Fibroblast of pulmonary artery (primary cell): ENCODE measurements at regions not wholly inside any gene's neighbourhood (a gene's known extent, or its start where the extent isn't known, plus 50 kb on each side); places are given as distances from the start of the nearest gene placed in this dataset.

Experiments
- DNase-seq: peaks from one replicate; pipeline ENCODE4 v3.0.0-alpha.2; 2010; ENCODE audit warnings: low read depth
- H3K4me3 ChIP-seq: replicated peaks from 2 replicates; pipeline ENCODE4 v1.5.1; 2011; ENCODE audit warnings: low read depth, mild to moderate bottlenecking, control low read depth, low read length, moderate library complexity
- TF ChIP-seq, protein P1 (sequence below): IDR thresholded peaks from 2 replicates; pipeline ENCODE4 v1.5.1; 2011; ENCODE audit warnings: mild to moderate bottlenecking, control low read depth, low read length, inconsistent platforms; ENCODE audit errors: missing control alignments

DNA sequence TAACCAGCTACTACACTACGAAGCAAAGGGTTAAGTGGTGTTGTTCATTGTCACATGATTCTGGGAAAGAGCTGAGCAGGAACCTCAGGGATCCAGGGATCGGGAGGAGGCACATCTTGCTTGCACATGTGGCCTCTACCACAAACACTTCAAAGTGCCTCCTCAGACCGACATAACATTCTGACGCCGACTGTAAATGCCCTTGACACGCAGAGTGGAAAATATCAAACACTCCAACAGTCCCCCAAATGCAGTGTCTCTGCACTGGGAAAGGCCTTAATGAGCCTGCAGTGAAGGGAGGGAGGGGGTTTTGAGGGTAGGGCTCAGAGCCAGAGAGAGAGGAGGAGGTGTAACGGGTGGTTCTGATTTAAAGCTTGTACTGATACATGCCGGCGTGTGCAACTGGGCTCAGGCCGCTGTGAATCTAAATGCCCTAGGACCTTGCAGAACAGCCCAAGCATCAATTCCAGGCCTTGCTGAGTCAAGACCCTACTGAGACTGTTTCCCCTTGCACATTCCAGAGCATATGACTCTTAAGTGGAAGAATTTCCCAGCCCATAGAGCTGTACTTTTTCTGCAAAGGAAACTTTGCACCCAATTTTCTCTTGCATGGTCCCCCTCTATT lies 163.7 kb downstream of the NTMT2 start:
- TF ChIP-seq, protein P1, sequence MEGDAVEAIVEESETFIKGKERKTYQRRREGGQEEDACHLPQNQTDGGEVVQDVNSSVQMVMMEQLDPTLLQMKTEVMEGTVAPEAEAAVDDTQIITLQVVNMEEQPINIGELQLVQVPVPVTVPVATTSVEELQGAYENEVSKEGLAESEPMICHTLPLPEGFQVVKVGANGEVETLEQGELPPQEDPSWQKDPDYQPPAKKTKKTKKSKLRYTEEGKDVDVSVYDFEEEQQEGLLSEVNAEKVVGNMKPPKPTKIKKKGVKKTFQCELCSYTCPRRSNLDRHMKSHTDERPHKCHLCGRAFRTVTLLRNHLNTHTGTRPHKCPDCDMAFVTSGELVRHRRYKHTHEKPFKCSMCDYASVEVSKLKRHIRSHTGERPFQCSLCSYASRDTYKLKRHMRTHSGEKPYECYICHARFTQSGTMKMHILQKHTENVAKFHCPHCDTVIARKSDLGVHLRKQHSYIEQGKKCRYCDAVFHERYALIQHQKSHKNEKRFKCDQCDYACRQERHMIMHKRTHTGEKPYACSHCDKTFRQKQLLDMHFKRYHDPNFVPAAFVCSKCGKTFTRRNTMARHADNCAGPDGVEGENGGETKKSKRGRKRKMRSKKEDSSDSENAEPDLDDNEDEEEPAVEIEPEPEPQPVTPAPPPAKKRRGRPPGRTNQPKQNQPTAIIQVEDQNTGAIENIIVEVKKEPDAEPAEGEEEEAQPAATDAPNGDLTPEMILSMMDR, result no peak
- H3K4me3 ChIP-seq, result no peak overlapping the region
- peak; percentile 87 for DNase-seq

DNA sequence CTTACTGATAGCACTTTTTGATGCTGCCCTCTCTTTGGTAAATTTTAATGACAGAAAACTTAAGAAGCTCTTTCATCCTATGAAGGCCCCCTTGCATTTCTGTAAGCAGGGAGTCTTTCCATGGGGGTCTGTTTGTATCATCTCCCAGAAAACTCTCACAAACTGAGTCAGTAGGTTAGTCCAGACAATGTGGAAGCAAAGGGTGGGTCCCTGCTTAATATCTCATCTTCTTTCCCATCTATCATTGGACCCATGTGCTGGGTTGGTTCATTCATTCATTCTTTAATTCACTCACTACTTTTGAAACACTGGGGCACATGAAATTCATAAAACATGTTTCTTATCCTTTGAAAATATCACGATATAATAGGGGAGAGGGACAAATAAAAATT lies 164.3 kb downstream of the NTMT2 start:
- TF ChIP-seq, protein P1, result no peak
- DNase-seq, result no peak
- no peak overlapping the region for H3K4me3 ChIP-seq

DNA sequence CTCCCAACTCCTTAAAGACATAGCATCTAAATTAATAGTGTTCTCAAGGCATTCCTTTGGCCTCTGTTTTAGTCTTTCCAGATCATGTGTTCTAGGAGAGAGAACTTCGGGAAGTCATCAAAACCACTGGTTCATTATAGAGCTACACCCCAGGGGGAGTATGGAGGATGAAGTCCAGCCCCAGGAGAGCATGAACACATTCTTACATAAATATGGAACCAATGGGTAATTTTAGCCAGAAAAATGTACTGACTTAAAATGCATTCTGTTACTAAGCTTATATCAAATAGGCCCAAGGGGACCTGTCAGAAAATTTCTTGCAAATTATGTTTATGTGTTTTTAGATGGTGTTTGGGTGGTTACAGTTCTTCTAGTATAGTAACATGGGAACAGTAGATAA lies 165.2 kb downstream of the NTMT2 start:
- no peak for DNase-seq
- no peak overlapping the region for H3K4me3 ChIP-seq
- TF ChIP-seq, protein P1, result no peak

DNA sequence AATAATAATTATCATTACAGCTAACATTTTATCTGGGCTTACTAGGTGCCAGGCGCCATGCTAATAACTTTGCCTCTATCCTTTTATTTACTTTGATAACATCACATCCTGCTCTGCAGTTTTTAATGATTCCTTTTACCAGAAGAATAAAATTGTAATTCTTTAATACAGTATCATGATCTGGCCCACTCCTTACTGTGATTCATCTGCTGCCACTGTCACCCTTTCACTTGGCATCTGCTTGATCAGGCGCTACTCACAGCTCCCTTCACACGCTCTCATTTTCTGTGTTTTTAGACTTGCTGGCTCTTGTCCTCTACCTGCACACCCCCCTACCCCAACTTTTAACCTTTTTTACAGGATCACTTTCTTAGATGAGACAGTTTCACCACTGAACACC lies 167.5 kb downstream of the NTMT2 start:
- TF ChIP-seq, protein P1, result no peak
- DNase-seq, result no peak
- no peak overlapping the region for H3K4me3 ChIP-seq

DNA sequence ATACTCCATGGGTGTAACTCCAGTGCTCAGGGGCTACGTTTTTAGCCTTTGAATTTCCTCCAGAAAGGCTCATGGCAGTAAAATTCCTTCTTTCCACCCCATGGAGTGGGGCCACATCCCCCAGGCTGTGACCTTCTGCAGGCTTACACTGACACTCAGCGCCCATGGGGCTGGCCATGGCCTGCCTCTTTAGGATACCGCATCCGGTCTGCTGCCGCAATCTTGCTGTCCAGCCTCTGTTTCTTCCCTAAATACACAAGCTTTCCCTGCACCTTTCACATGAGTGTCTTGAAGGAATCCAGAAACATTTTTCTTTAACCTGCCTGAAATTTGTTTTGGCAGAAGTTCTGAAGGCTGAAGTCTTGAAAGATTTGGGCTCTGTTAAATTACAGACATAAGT lies 170.5 kb downstream of the NTMT2 start:
- TF ChIP-seq, protein P1, result no peak
- no peak overlapping the region for H3K4me3 ChIP-seq
- no peak for DNase-seq

DNA sequence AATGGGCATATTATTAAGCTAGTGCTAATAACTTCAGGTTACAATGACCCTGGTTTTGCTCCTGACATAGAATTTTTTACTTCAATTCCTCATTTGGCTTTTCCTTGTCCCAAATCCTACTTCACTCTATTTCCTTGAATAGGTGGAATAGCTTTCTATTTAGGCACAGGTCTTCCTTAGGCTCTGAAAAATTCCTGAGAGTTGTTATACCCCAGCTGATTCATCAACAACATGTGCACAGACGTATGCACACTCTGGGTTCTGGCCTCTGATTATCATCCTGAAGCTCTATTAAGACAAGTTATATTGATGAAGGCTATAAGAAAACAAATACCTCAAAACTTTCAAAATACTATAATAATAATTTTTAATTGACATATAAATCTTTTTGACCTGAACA lies 172.4 kb downstream of the NTMT2 start:
- TF ChIP-seq, protein P1, result no peak
- H3K4me3 ChIP-seq, result no peak overlapping the region
- no peak for DNase-seq

DNA sequence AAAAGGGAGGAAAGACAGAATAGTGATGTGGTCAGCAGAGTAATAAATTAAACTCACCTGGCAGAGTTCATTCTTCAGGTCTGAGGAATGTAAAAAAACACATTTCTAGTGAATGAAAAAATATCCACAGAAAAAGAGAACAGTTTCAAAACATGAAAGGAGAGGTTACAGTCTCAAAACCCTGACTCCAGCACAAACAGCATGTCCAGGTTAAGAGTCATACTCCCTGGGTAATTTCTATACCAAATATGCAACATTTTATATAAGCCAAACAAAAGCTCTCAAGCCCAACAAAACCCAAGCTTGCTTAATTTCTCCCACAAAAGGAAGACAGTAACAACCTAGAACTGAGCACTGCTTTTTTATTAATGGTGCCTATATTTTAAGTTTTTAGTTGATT lies 173.0 kb downstream of the NTMT2 start:
- TF ChIP-seq, protein P1, result no peak
- no peak for DNase-seq
- H3K4me3 ChIP-seq, result no peak overlapping the region
